ENCODE measurements at regions not wholly inside any gene's neighbourhood (a gene's known extent, or its start where the extent isn't known, plus 50 kb on each side); places are given as distances from the start of the nearest gene placed in this dataset.
A peak's percentile ranks its signal among the peaks of the same experiment; 100 is the strongest.

DNA sequence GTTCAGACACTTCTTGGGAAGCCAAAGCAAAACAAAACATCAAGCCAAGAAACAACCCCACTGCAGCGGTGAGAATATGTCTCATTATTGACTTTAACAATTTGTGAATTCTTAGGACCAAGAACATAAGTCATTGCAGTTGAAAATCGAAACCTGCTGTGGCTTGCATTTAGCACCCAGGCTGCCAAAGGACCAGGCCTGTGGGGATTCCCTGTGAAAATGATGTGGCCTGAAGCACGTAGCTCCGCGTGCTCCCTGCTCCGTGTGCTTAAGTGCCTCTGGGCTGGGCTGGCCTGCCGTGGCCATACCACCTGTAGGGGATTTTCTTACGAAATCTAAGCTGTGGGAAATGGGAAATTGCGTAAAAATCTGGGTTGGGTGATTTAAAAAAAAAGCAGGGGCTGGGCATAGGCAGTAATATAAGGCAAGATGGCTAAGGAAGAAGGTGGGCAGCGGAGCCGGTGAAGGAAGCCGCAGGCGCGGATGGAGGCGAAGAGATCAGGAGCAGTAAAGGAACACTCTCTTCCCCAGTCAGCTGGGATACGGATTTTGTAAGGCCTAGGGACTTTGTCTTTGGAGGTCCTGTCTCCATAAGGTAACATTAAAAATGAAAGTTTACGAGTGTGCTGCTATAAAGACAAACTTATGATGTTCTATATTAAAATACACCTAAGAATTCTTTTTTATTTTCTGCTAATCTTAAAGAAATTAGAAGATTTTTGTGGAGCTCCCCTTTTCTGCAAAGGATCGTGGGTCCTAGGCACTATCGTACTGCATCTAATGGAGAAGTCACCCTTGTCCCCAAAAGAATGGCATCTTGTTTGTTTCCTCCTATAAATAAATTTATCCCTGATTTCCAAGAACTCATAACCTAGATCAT lies 189.6 kb upstream of the SEMA6A start:
- peak overlapping the region; percentile 29 to 40 for H3K27ac ChIP-seq (ENCODE audit: low read depth in 2 of 2, low read length in 1 of 2)
- no peaks in the 10 kb centered on the region for H3K4me1 ChIP-seq (ENCODE audit: control insufficient read depth in 2 of 2, insufficient read depth in 2 of 2, low read length in 1 of 2)
- H3K36me3 ChIP-seq (ENCODE audit: control insufficient read depth in 2 of 2, insufficient read depth in 2 of 2, low read length in 1 of 2): no peaks in the 10 kb centered on the region
- no peaks in the 10 kb centered on the region for H3K9me3 ChIP-seq (ENCODE audit: control insufficient read depth in 2 of 2, insufficient read depth in 1 of 2, low read depth in 1 of 2, low read length in 1 of 2)
- no peaks in the 10 kb centered on the region for H3K27me3 ChIP-seq (ENCODE audit: control insufficient read depth in 1 of 2, insufficient read depth in 2 of 2, low read length in 2 of 2)
- 60 to 70% methylated on average over 19 of the region's 19 CpGs for WGBS, 2 donors
- H3K4me3 ChIP-seq (ENCODE audit: low read depth in 1 of 2, low read length in 2 of 2): no peak overlapping the region

GRCh38 chr5:116759860-116760640 lies 185.4 kb upstream of the SEMA6A start:
- H3K4me1 ChIP-seq (ENCODE audit: control insufficient read depth in 2 of 2, insufficient read depth in 2 of 2, low read length in 1 of 2): no peaks in the 10 kb centered on the region
- H3K27ac ChIP-seq (ENCODE audit: low read depth in 2 of 2, low read length in 1 of 2): no peak overlapping the region
- H3K36me3 ChIP-seq (ENCODE audit: control insufficient read depth in 2 of 2, insufficient read depth in 2 of 2, low read length in 1 of 2): no peaks in the 10 kb centered on the region
- no peaks in the 10 kb centered on the region for H3K27me3 ChIP-seq (ENCODE audit: control insufficient read depth in 1 of 2, insufficient read depth in 2 of 2, low read length in 2 of 2)
- H3K4me3 ChIP-seq (ENCODE audit: low read depth in 1 of 2, low read length in 2 of 2): no peak overlapping the region
- H3K9me3 ChIP-seq (ENCODE audit: control insufficient read depth in 2 of 2, insufficient read depth in 1 of 2, low read depth in 1 of 2, low read length in 1 of 2): no peaks in the 10 kb centered on the region
- WGBS, 2 donors: 80 to 84% methylated on average over 10 of the region's 10 CpGs

- WGBS, 2 donors: 74 to 80% methylated on average over 1 of the region's 1 CpG
- H3K9me3 ChIP-seq (ENCODE audit: control insufficient read depth in 2 of 2, insufficient read depth in 1 of 2, low read depth in 1 of 2, low read length in 1 of 2): no peaks in the 10 kb centered on the region
These were observed 182.7 kb upstream of the SEMA6A start for GRCh38 chr5:116757326-116757725.

GRCh38 chr5:116756531-116756930 lies 181.9 kb upstream of the SEMA6A start:
- Histone ChIP-seq H3K36me3 (ENCODE audit: control insufficient read depth in 2 of 2, insufficient read depth in 2 of 2, low read length in 1 of 2) (no peaks in the 10 kb centered on the region), H3K27me3 (ENCODE audit: control insufficient read depth in 1 of 2, insufficient read depth in 2 of 2, low read length in 2 of 2) (no peaks in the 10 kb centered on the region), H3K4me1 (ENCODE audit: control insufficient read depth in 2 of 2, insufficient read depth in 2 of 2, low read length in 1 of 2) (no peaks in the 10 kb centered on the region), H3K4me3 (ENCODE audit: low read depth in 1 of 2, low read length in 2 of 2) (no peak overlapping the region), H3K9me3 (ENCODE audit: control insufficient read depth in 2 of 2, insufficient read depth in 1 of 2, low read depth in 1 of 2, low read length in 1 of 2) (no peaks in the 10 kb centered on the region), H3K27ac (ENCODE audit: low read depth in 2 of 2, low read length in 1 of 2) (no peak overlapping the region)
- WGBS, 2 donors: 87 to 89% methylated on average over 1 of the region's 1 CpG

More at GRCh38 chr5:116757326-116757725, 182.7 kb upstream of the SEMA6A start:
- no peaks in the 10 kb centered on the region for H3K36me3 ChIP-seq (ENCODE audit: control insufficient read depth in 2 of 2, insufficient read depth in 2 of 2, low read length in 1 of 2)
- H3K4me1 ChIP-seq (ENCODE audit: control insufficient read depth in 2 of 2, insufficient read depth in 2 of 2, low read length in 1 of 2): no peaks in the 10 kb centered on the region
- H3K27me3 ChIP-seq (ENCODE audit: control insufficient read depth in 1 of 2, insufficient read depth in 2 of 2, low read length in 2 of 2): no peaks in the 10 kb centered on the region
- no peak overlapping the region for H3K27ac ChIP-seq (ENCODE audit: low read depth in 2 of 2, low read length in 1 of 2)
- no peak overlapping the region for H3K4me3 ChIP-seq (ENCODE audit: low read depth in 1 of 2, low read length in 2 of 2)

DNA sequence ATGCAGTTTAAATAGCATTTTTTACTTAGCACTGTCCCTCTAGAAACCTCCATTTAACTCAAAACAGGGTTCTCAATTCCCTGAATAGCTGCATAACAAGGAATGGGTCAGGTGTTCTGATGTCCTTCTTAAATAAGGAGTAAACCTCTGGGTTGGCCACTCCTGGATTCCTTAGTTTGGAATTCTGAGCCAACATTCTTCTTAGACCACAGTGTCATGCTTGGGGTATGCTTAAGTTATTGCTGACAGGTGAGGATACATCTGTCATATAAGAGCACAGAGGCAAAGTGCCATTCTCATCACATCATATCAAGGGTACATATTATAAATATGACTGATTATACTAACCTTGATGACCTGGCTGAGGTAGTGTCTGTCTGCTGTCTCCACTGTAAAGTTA lies 179.9 kb upstream of the SEMA6A start:
- Histone ChIP-seq H3K9me3 (ENCODE audit: control insufficient read depth in 2 of 2, insufficient read depth in 1 of 2, low read depth in 1 of 2, low read length in 1 of 2) (no peaks in the 10 kb centered on the region), H3K4me3 (ENCODE audit: low read depth in 1 of 2, low read length in 2 of 2) (no peak overlapping the region), H3K36me3 (ENCODE audit: control insufficient read depth in 2 of 2, insufficient read depth in 2 of 2, low read length in 1 of 2) (no peaks in the 10 kb centered on the region), H3K27me3 (ENCODE audit: control insufficient read depth in 1 of 2, insufficient read depth in 2 of 2, low read length in 2 of 2) (no peaks in the 10 kb centered on the region), H3K27ac (ENCODE audit: low read depth in 2 of 2, low read length in 1 of 2) (no peak overlapping the region), H3K4me1 (ENCODE audit: control insufficient read depth in 2 of 2, insufficient read depth in 2 of 2, low read length in 1 of 2) (no peaks in the 10 kb centered on the region)

DNA sequence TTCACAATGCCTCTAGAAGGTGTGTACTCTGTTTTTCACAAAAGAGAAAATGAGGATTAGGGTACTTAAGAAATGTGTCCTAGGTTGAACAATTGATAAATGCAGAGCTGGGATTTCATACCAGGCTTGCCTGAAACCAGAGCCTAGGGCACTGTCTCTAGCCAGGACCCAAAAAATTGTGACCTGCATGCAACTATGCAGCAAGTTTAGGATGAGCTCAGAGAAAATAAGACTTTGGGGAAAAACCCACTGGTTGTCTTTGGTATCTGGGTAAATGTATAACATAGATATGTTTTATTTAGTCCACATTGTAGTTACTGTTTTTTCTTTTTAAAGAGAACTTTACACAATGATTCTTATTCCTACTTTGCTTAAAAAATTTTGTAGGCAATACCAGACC lies 177.1 kb upstream of the SEMA6A start:
- no peak overlapping the region for H3K4me3 ChIP-seq (ENCODE audit: low read depth in 1 of 2, low read length in 2 of 2)
- H3K27me3 ChIP-seq (ENCODE audit: control insufficient read depth in 1 of 2, insufficient read depth in 2 of 2, low read length in 2 of 2): no peaks in the 10 kb centered on the region
- H3K36me3 ChIP-seq (ENCODE audit: control insufficient read depth in 2 of 2, insufficient read depth in 2 of 2, low read length in 1 of 2): no peaks in the 10 kb centered on the region
- H3K4me1 ChIP-seq (ENCODE audit: control insufficient read depth in 2 of 2, insufficient read depth in 2 of 2, low read length in 1 of 2): no peaks in the 10 kb centered on the region
- no peak overlapping the region for H3K27ac ChIP-seq (ENCODE audit: low read depth in 2 of 2, low read length in 1 of 2)
- no peaks in the 10 kb centered on the region for H3K9me3 ChIP-seq (ENCODE audit: control insufficient read depth in 2 of 2, insufficient read depth in 1 of 2, low read depth in 1 of 2, low read length in 1 of 2)

- H3K27me3 ChIP-seq (ENCODE audit: control insufficient read depth in 1 of 2, insufficient read depth in 2 of 2, low read length in 2 of 2): no peaks in the 10 kb centered on the region
- WGBS, 2 donors: 70 to 72% methylated on average over 2 of the region's 2 CpGs
- no peaks in the 10 kb centered on the region for H3K36me3 ChIP-seq (ENCODE audit: control insufficient read depth in 2 of 2, insufficient read depth in 2 of 2, low read length in 1 of 2)
- H3K4me3 ChIP-seq (ENCODE audit: low read depth in 1 of 2, low read length in 2 of 2): no peak overlapping the region
- no peaks in the 10 kb centered on the region for H3K4me1 ChIP-seq (ENCODE audit: control insufficient read depth in 2 of 2, insufficient read depth in 2 of 2, low read length in 1 of 2)
- no peak overlapping the region for H3K27ac ChIP-seq (ENCODE audit: low read depth in 2 of 2, low read length in 1 of 2)
- no peaks in the 10 kb centered on the region for H3K9me3 ChIP-seq (ENCODE audit: control insufficient read depth in 2 of 2, insufficient read depth in 1 of 2, low read depth in 1 of 2, low read length in 1 of 2)
These were observed 176.3 kb upstream of the SEMA6A start for GRCh38 chr5:116750631-116751580.

GRCh38 chr5:116747881-116748280 lies 173.3 kb upstream of the SEMA6A start:
- Histone ChIP-seq H3K27ac (ENCODE audit: low read depth in 2 of 2, low read length in 1 of 2) (peak overlapping the region in 1 of 2 donors; percentile 10), H3K27me3 (ENCODE audit: control insufficient read depth in 1 of 2, insufficient read depth in 2 of 2, low read length in 2 of 2) (no peaks in the 10 kb centered on the region), H3K36me3 (ENCODE audit: control insufficient read depth in 2 of 2, insufficient read depth in 2 of 2, low read length in 1 of 2) (no peaks in the 10 kb centered on the region), H3K4me1 (ENCODE audit: control insufficient read depth in 2 of 2, insufficient read depth in 2 of 2, low read length in 1 of 2) (no peaks in the 10 kb centered on the region), H3K4me3 (ENCODE audit: low read depth in 1 of 2, low read length in 2 of 2) (no peak overlapping the region), H3K9me3 (ENCODE audit: control insufficient read depth in 2 of 2, insufficient read depth in 1 of 2, low read depth in 1 of 2, low read length in 1 of 2) (no peaks in the 10 kb centered on the region)
- 45 to 50% methylated on average over 1 of the region's 1 CpG for WGBS, 2 donors

- Histone ChIP-seq H3K27ac (ENCODE audit: low read depth in 2 of 2, low read length in 1 of 2) (no peak overlapping the region), H3K4me1 (ENCODE audit: control insufficient read depth in 2 of 2, insufficient read depth in 2 of 2, low read length in 1 of 2) (no peaks in the 10 kb centered on the region), H3K9me3 (ENCODE audit: control insufficient read depth in 2 of 2, insufficient read depth in 1 of 2, low read depth in 1 of 2, low read length in 1 of 2) (no peaks in the 10 kb centered on the region), H3K36me3 (ENCODE audit: control insufficient read depth in 2 of 2, insufficient read depth in 2 of 2, low read length in 1 of 2) (no peaks in the 10 kb centered on the region), H3K4me3 (ENCODE audit: low read depth in 1 of 2, low read length in 2 of 2) (no peak overlapping the region), H3K27me3 (ENCODE audit: control insufficient read depth in 1 of 2, insufficient read depth in 2 of 2, low read length in 2 of 2) (no peaks in the 10 kb centered on the region)
- WGBS, 2 donors: 71 to 77% methylated on average over 3 of the region's 3 CpGs
These were observed 172.0 kb upstream of the SEMA6A start for GRCh38 chr5:116746668-116747067.
